ENCODE measurements at regions not wholly inside any gene's neighbourhood (a gene's known extent, or its start where the extent isn't known, plus 50 kb on each side); places are given as distances from the start of the nearest gene placed in this dataset.

DNA sequence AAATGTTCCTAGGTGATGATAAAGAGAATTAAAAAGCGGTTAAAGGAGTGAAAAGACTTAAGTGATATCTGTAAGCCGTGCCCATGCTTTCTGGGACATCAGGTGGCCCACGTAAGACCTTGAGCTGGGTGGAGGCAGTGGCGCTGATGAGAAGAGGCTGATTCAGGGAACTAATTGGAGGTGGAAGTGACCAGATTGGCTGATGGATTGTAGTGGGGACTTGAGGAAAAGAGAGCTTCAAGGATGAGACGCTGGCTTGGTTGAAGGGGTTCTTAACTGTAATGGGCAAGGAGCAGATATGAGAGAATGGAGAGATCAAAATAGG is 69.1 kb upstream of the EP300 start:
- ChIA-PET CTCF (no interaction called here), POLR2A (interaction anchor here (1.2 to 2.6 kb wide), 3 partner anchors 9 to 72 kb away, joined by 3 to 19 read pairs (median 8); partner anchors contain the start of gene RBX1)
- DNase-seq (ENCODE audit: low read depth, low spot score), result no peak
- no peaks in the 10 kb centered on the region for H3K9me3 ChIP-seq (ENCODE audit: control insufficient read depth, insufficient read depth, low read length)
- H3K27ac ChIP-seq (ENCODE audit: low read depth, low read length), result no peak overlapping the region
- TF ChIP-seq, protein P1, sequence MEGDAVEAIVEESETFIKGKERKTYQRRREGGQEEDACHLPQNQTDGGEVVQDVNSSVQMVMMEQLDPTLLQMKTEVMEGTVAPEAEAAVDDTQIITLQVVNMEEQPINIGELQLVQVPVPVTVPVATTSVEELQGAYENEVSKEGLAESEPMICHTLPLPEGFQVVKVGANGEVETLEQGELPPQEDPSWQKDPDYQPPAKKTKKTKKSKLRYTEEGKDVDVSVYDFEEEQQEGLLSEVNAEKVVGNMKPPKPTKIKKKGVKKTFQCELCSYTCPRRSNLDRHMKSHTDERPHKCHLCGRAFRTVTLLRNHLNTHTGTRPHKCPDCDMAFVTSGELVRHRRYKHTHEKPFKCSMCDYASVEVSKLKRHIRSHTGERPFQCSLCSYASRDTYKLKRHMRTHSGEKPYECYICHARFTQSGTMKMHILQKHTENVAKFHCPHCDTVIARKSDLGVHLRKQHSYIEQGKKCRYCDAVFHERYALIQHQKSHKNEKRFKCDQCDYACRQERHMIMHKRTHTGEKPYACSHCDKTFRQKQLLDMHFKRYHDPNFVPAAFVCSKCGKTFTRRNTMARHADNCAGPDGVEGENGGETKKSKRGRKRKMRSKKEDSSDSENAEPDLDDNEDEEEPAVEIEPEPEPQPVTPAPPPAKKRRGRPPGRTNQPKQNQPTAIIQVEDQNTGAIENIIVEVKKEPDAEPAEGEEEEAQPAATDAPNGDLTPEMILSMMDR (IDR thresholded peaks at IDR 0.05; ENCODE audit: low read depth, low read length), result no peak
- H3K4me3 ChIP-seq (ENCODE audit: low read depth, low read length), result no peak overlapping the region
- no peaks in the 10 kb centered on the region for H3K27me3 ChIP-seq (ENCODE audit: control insufficient read depth, insufficient read depth, low read length)

DNA sequence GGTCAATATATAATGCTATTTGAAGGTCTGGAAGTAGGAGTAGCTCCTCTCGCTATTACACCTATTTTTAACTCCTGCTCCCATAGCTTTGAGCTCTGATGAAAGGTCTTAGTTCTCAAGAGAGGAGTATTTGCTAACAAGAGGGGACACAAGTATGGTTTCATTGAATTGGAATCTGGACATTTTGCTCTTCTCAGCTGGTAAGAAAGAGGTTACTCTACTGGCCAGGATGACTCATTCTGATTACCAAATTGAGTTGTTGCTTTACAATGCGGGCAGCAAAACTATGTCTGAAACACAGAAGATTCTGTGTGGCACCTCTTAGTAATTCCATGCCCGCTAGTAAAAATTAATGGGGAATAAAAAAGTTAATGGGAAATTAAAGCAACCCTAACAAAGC is 63.6 kb upstream of the EP300 start:
- Histone ChIP-seq H3K27ac (ENCODE audit: low read depth, low read length) (peak overlapping the region; percentile 42), H3K4me3 (ENCODE audit: low read depth, low read length) (no peak overlapping the region), H3K9me3 (ENCODE audit: control insufficient read depth, insufficient read depth, low read length) (no peaks in the 10 kb centered on the region), H3K27me3 (ENCODE audit: control insufficient read depth, insufficient read depth, low read length) (no peaks in the 10 kb centered on the region)
- ChIA-PET CTCF (no interaction called here), POLR2A (interaction anchor here (0.5 to 0.9 kb wide), 4 partner anchors 19 to 26 kb away, joined by 4 to 6 read pairs (median 5); no protein-coding TSS in a partner anchor)
- DNase-seq (ENCODE audit: low read depth, low spot score), result peak; percentile 78
- TF ChIP-seq, protein P1 (IDR thresholded peaks at IDR 0.05; ENCODE audit: low read depth, low read length), result no peak

DNA sequence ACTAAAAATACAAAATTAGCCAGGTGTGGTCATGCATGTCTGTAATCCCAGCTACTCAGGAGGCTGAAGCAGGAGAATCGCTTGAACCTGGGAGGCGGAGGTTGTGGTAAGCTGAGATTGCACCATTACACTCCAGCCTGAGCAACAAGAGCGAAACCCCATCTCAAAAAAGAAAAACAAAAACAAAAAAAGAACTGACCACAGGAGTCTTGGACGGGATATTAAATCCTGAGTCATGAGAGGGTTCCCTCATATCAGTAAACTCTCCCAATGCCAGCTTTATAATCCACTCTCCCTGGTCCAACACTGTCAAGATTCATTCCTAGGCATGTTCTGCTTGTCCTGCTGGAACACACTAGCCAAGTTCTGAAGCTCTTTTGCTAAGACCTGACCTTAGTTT is 61.5 kb upstream of the EP300 start:
- ChIA-PET POLR2A (interaction anchor here (0.7 to 1.0 kb wide), 3 partner anchors 9 to 1390 kb away, joined by 3 to 9 read pairs (median 6); no protein-coding TSS in a partner anchor), CTCF (no interaction called here)
- no peak overlapping the region for H3K27ac ChIP-seq (ENCODE audit: low read depth, low read length)
- no peaks in the 10 kb centered on the region for H3K9me3 ChIP-seq (ENCODE audit: control insufficient read depth, insufficient read depth, low read length)
- H3K27me3 ChIP-seq (ENCODE audit: control insufficient read depth, insufficient read depth, low read length), result no peaks in the 10 kb centered on the region
- DNase-seq (ENCODE audit: low read depth, low spot score), result no peak
- TF ChIP-seq, protein P1 (IDR thresholded peaks at IDR 0.05; ENCODE audit: low read depth, low read length), result no peak
- H3K4me3 ChIP-seq (ENCODE audit: low read depth, low read length), result no peak overlapping the region

DNA sequence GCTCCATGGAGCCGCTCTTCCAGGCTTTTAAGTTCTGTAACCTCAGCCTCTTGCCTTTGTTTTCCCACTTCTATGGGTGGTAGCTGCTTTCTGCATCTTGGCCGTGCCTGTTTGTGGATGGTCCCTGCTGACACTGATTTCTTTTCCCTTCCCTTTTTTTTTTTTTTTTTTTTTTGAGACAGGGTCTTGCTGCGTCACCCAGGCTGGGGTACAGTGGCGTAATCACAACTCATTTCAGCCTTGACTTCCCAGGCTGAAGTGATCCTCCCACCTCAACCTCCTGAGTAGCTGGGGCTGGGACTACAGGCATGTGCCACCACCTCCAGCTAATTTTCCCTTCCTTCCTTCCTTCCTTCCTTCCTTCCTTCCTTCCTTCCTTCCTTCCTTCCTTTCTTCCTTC is 57.7 kb upstream of the EP300 start:
- TF ChIP-seq, protein P1 (IDR thresholded peaks at IDR 0.05; ENCODE audit: low read depth, low read length), result no peak
- POLR2A ChIA-PET, result interaction anchor here (0.7 to 1.0 kb wide), 3 partner anchors 12 to 412 kb away, joined by 3 to 8 read pairs (median 4); partner anchors contain the start of gene TOB2
- CTCF ChIA-PET, result no interaction called here

GRCh38 chr22:41036924-41037323 is 55.5 kb upstream of the EP300 start:
- POLR2A ChIA-PET, result interaction anchor here (0.6 kb wide), 1 partner anchor 180 kb away, joined by 6 read pairs; the partner anchor contains the start of gene XPNPEP3
- CTCF ChIA-PET, result no interaction called here
- peaks cover 3% of the 10 kb centered on the region for H3K27me3 ChIP-seq (ENCODE audit: control insufficient read depth, insufficient read depth, low read length)

More for the DNA sequence above, 57.7 kb upstream of the EP300 start:
- Histone ChIP-seq H3K27ac (ENCODE audit: low read depth, low read length) (no peak overlapping the region), H3K27me3 (ENCODE audit: control insufficient read depth, insufficient read depth, low read length) (no peaks in the 10 kb centered on the region), H3K9me3 (ENCODE audit: control insufficient read depth, insufficient read depth, low read length) (no peaks in the 10 kb centered on the region), H3K4me3 (ENCODE audit: low read depth, low read length) (no peak overlapping the region)
- no peak for DNase-seq (ENCODE audit: low read depth, low spot score)

More at GRCh38 chr22:41036924-41037323, 55.5 kb upstream of the EP300 start:
- Histone ChIP-seq H3K9me3 (ENCODE audit: control insufficient read depth, insufficient read depth, low read length) (no peaks in the 10 kb centered on the region), H3K4me3 (ENCODE audit: low read depth, low read length) (no peak overlapping the region), H3K27ac (ENCODE audit: low read depth, low read length) (no peak overlapping the region)
- no peak for DNase-seq (ENCODE audit: low read depth, low spot score)
- TF ChIP-seq, protein P1 (IDR thresholded peaks at IDR 0.05; ENCODE audit: low read depth, low read length), result no peak
